Urothelium cell line (cell line): ENCODE measurements at regions not wholly inside any gene's neighbourhood (a gene's known extent, or its start where the extent isn't known, plus 50 kb on each side); places are given as distances from the start of the nearest gene placed in this dataset.
"Not testable (repeated sequence)": the region's sequence is repeated elsewhere in the genome, so short reads cannot be mapped to it uniquely, and the experiment has no call there.

ENCODE experiments used
- DNase-seq: peaks from one replicate; pipeline ENCODE4 v3.0.0; 2011; ENCODE audit warnings: low spot score, mixed read lengths
- FAIRE-seq: peaks from 2 replicates; lab custom pipeline; 2011; peaks lifted over from hg19 to GRCh38; lab: Jason Lieb, UNC

GRCh38 chr7:152544481-152544927 lies 108.7 kb upstream of the KMT2C start:
- FAIRE-seq (no peak), DNase-seq (no peak)

GRCh38 chr7:152543799-152544198 lies 108.0 kb upstream of the KMT2C start:
- FAIRE-seq, result no peak

GRCh38 chr7:152541892-152542291 lies 106.1 kb upstream of the KMT2C start:
- DNase-seq, result no peak
- no peak for FAIRE-seq

More at GRCh38 chr7:152543799-152544198, 108.0 kb upstream of the KMT2C start:
- no peak for DNase-seq

GRCh38 chr7:152539190-152539495 lies 103.3 kb upstream of the KMT2C start:
- FAIRE-seq, result not testable (repeated sequence)

GRCh38 chr7:152538346-152539189 lies 102.8 kb upstream of the KMT2C start:
- not testable (repeated sequence) for FAIRE-seq, DNase-seq

More at GRCh38 chr7:152539190-152539495, 103.3 kb upstream of the KMT2C start:
- not testable (repeated sequence) for DNase-seq

GRCh38 chr7:152537639-152538038 lies 101.8 kb upstream of the KMT2C start:
- no peak for FAIRE-seq
- no peak for DNase-seq

- no peak for DNase-seq
- FAIRE-seq, result no peak
Measured at GRCh38 chr7:152528612-152529011, 92.8 kb upstream of the KMT2C start.

- FAIRE-seq (no peak), DNase-seq (no peak)
Measured at GRCh38 chr7:152527610-152528032, 91.8 kb upstream of the KMT2C start.

- DNase-seq (no peak), FAIRE-seq (no peak)
Measured at GRCh38 chr7:152523916-152524315, 88.1 kb upstream of the KMT2C start.

GRCh38 chr7:152522571-152523067 lies 86.8 kb upstream of the KMT2C start:
- FAIRE-seq, result no peak
- DNase-seq, result peak; percentile 6

GRCh38 chr7:152521420-152522337 lies 85.9 kb upstream of the KMT2C start:
- FAIRE-seq (no peak), DNase-seq (no peak)

GRCh38 chr7:152520861-152521302 lies 85.1 kb upstream of the KMT2C start:
- no peak for FAIRE-seq
- DNase-seq, result no peak

GRCh38 chr7:152519290-152519689 lies 83.5 kb upstream of the KMT2C start:
- FAIRE-seq (no peak), DNase-seq (no peak)

GRCh38 chr7:152516216-152516615 lies 80.4 kb upstream of the KMT2C start:
- DNase-seq (no peak), FAIRE-seq (no peak)

- FAIRE-seq, DNase-seq: not testable (repeated sequence)
Measured at GRCh38 chr7:152515266-152515950, 79.6 kb upstream of the KMT2C start.

GRCh38 chr7:152514771-152515105 lies 78.9 kb upstream of the KMT2C start:
- no peak for DNase-seq
- no peak for FAIRE-seq

GRCh38 chr7:152513861-152514770 lies 78.3 kb upstream of the KMT2C start:
- FAIRE-seq, result no peak
- DNase-seq, result no peak

- FAIRE-seq, result no peak
- DNase-seq, result no peak
Measured at GRCh38 chr7:152512706-152513105, 76.9 kb upstream of the KMT2C start.

- no peak for FAIRE-seq
- DNase-seq, result no peak
Measured at GRCh38 chr7:152511736-152512135, 75.9 kb upstream of the KMT2C start.

GRCh38 chr7:152508701-152509100 lies 72.9 kb upstream of the KMT2C start:
- FAIRE-seq, result no peak
- DNase-seq, result no peak
